ENCODE measurements at regions not wholly inside any gene's neighbourhood (a gene's known extent, or its start where the extent isn't known, plus 50 kb on each side); places are given as distances from the start of the nearest gene placed in this dataset.

DNA sequence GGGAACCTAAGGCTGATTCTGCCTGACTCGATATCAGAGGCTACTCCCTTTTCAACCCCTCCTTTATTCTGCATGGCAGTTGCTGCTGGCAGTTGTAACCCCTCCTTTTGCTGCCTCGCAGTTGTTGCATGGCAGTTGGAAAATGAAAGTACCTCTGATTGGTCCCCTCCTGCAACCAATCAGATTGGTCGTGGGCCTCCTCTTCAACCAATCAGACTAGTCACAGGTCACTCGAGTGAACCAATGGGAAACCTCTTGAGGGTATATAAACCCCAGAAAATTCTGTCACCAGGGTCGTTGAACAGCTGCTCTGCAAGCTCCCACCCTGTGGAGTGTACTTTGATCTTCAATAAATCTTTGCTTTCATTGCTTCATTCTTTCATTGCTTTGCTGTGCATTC is 294.3 kb upstream of the SLC8A1 start:
- no peaks in the 10 kb centered on the region for H3K36me3 ChIP-seq (ENCODE audit: insufficient read depth, low read length)
- H3K27ac ChIP-seq (ENCODE audit: low read depth, low read length), result no peak overlapping the region
- H3K4me2 ChIP-seq (ENCODE audit: low read length), result no peak overlapping the region
- H3K79me2 ChIP-seq (ENCODE audit: insufficient read depth, low read length), result no peaks in the 10 kb centered on the region
- FAIRE-seq (no peak), DNase-seq (ENCODE audit: low read depth) (no peak)
- no peak for TF ChIP-seq EZH2 (IDR thresholded peaks at IDR 0.05; ENCODE audit: insufficient read depth, low read length)
- TF ChIP-seq, protein P1, sequence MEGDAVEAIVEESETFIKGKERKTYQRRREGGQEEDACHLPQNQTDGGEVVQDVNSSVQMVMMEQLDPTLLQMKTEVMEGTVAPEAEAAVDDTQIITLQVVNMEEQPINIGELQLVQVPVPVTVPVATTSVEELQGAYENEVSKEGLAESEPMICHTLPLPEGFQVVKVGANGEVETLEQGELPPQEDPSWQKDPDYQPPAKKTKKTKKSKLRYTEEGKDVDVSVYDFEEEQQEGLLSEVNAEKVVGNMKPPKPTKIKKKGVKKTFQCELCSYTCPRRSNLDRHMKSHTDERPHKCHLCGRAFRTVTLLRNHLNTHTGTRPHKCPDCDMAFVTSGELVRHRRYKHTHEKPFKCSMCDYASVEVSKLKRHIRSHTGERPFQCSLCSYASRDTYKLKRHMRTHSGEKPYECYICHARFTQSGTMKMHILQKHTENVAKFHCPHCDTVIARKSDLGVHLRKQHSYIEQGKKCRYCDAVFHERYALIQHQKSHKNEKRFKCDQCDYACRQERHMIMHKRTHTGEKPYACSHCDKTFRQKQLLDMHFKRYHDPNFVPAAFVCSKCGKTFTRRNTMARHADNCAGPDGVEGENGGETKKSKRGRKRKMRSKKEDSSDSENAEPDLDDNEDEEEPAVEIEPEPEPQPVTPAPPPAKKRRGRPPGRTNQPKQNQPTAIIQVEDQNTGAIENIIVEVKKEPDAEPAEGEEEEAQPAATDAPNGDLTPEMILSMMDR (IDR thresholded peaks at IDR 0.05; ENCODE audit: insufficient read depth, low read depth, low read length), result no peak
- no peaks in the 10 kb centered on the region for H3K9me3 Mint-ChIP-seq (ENCODE audit: unreplicated experiment)
- H3K4me1 ChIP-seq (ENCODE audit: insufficient read depth, low read length), result no peaks in the 10 kb centered on the region
- no peak overlapping the region for H3K9ac ChIP-seq (ENCODE audit: low read length)
- H3K4me1 Mint-ChIP-seq (ENCODE audit: low read depth, unreplicated experiment), result no peaks in the 10 kb centered on the region
- no peaks in the 10 kb centered on the region for H4K20me1 ChIP-seq (ENCODE audit: insufficient read depth, low read length)
- H3K27me3 ChIP-seq (ENCODE audit: insufficient read depth, low read length), result no peaks in the 10 kb centered on the region
- no peak overlapping the region for H3K27ac Mint-ChIP-seq (ENCODE audit: unreplicated experiment)
- no peak overlapping the region for H3K4me3 Mint-ChIP-seq (ENCODE audit: unreplicated experiment)
- H2AFZ ChIP-seq (ENCODE audit: low read depth, low read length), result no peak overlapping the region
- H3K9me3 ChIP-seq (ENCODE audit: insufficient read depth, low read depth, low read length), result no peaks in the 10 kb centered on the region
- H3K36me3 Mint-ChIP-seq (ENCODE audit: low read depth, unreplicated experiment), result no peaks in the 10 kb centered on the region
- H3K4me3 ChIP-seq (ENCODE audit: insufficient read depth, low read depth, low read length), result no peak overlapping the region
- no peaks in the 10 kb centered on the region for H3K27me3 Mint-ChIP-seq (ENCODE audit: low read depth, unreplicated experiment)

DNA sequence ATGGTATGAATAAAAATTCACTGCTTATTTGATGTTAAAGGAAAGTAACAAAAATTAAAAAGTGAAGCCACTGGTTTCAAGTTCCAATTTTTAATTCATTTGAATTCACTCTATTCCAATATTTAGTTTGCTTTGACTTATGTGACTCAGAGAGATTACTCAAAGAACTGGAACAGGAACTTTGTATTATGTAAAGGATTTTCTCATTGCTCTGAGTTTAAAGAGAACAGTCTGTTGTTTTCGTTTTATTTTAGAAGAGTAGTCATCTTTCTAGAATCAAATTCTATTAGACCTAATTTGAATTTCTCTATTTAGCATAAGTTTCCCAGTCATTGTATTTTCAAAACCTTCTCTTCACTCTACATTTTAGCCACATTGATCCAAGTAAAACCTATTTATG is 300.1 kb upstream of the SLC8A1 start:
- no peak overlapping the region for H2AFZ ChIP-seq (ENCODE audit: low read depth, low read length)
- H3K4me1 ChIP-seq (ENCODE audit: insufficient read depth, low read length), result no peaks in the 10 kb centered on the region
- Mint-ChIP-seq H3K4me1 (ENCODE audit: low read depth, unreplicated experiment) (no peaks in the 10 kb centered on the region), H3K27ac (ENCODE audit: unreplicated experiment) (no peak overlapping the region), H3K36me3 (ENCODE audit: low read depth, unreplicated experiment) (no peaks in the 10 kb centered on the region), H3K4me3 (ENCODE audit: unreplicated experiment) (no peak overlapping the region), H3K27me3 (ENCODE audit: low read depth, unreplicated experiment) (no peaks in the 10 kb centered on the region), H3K9me3 (ENCODE audit: unreplicated experiment) (no peaks in the 10 kb centered on the region)
- DNase-seq (ENCODE audit: low read depth) (no peak), FAIRE-seq (no peak)
- H3K9ac ChIP-seq (ENCODE audit: low read length), result no peak overlapping the region
- H3K4me3 ChIP-seq (ENCODE audit: insufficient read depth, low read depth, low read length), result no peak overlapping the region
- no peaks in the 10 kb centered on the region for H4K20me1 ChIP-seq (ENCODE audit: insufficient read depth, low read length)
- no peaks in the 10 kb centered on the region for H3K36me3 ChIP-seq (ENCODE audit: insufficient read depth, low read length)
- no peaks in the 10 kb centered on the region for H3K79me2 ChIP-seq (ENCODE audit: insufficient read depth, low read length)
- no peak overlapping the region for H3K4me2 ChIP-seq (ENCODE audit: low read length)
- TF ChIP-seq, protein P1 (IDR thresholded peaks at IDR 0.05; ENCODE audit: insufficient read depth, low read depth, low read length), result no peak
- TF ChIP-seq EZH2 (IDR thresholded peaks at IDR 0.05; ENCODE audit: insufficient read depth, low read length), result no peak
- no peaks in the 10 kb centered on the region for H3K9me3 ChIP-seq (ENCODE audit: insufficient read depth, low read depth, low read length)
- no peaks in the 10 kb centered on the region for H3K27me3 ChIP-seq (ENCODE audit: insufficient read depth, low read length)
- H3K27ac ChIP-seq (ENCODE audit: low read depth, low read length), result no peak overlapping the region

DNA sequence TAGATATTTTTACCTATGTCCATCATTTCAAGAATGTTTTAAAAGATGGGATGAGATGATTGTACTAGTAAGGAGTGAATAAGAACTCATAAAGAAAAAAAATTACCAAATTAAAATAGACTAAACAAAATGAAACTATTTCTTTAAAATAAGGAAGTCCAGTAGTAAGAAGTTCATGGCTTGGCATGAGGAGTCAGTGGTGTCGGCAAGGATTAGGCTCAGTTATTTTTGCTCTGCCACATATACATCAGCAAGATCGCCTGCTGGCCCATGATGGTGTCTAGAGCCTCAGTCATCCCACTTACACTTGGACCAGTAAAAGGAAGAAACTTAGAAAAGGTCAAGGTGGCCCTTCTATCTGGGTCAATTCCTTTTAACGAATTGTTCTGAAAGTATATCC is 300.9 kb upstream of the SLC8A1 start:
- no peak for FAIRE-seq

More for the DNA sequence above, 300.9 kb upstream of the SLC8A1 start:
- Mint-ChIP-seq H3K9me3 (ENCODE audit: unreplicated experiment) (no peaks in the 10 kb centered on the region), H3K36me3 (ENCODE audit: low read depth, unreplicated experiment) (no peaks in the 10 kb centered on the region), H3K27ac (ENCODE audit: unreplicated experiment) (no peak overlapping the region), H3K4me1 (ENCODE audit: low read depth, unreplicated experiment) (no peaks in the 10 kb centered on the region), H3K4me3 (ENCODE audit: unreplicated experiment) (no peak overlapping the region), H3K27me3 (ENCODE audit: low read depth, unreplicated experiment) (no peaks in the 10 kb centered on the region)
- no peaks in the 10 kb centered on the region for H3K79me2 ChIP-seq (ENCODE audit: insufficient read depth, low read length)
- H3K9me3 ChIP-seq (ENCODE audit: insufficient read depth, low read depth, low read length), result no peaks in the 10 kb centered on the region
- no peaks in the 10 kb centered on the region for H3K4me1 ChIP-seq (ENCODE audit: insufficient read depth, low read length)
- no peak overlapping the region for H2AFZ ChIP-seq (ENCODE audit: low read depth, low read length)
- no peaks in the 10 kb centered on the region for H3K27me3 ChIP-seq (ENCODE audit: insufficient read depth, low read length)
- no peak overlapping the region for H3K9ac ChIP-seq (ENCODE audit: low read length)
- H3K36me3 ChIP-seq (ENCODE audit: insufficient read depth, low read length), result no peaks in the 10 kb centered on the region
- H3K4me2 ChIP-seq (ENCODE audit: low read length), result no peak overlapping the region
- no peaks in the 10 kb centered on the region for H4K20me1 ChIP-seq (ENCODE audit: insufficient read depth, low read length)
- no peak overlapping the region for H3K4me3 ChIP-seq (ENCODE audit: insufficient read depth, low read depth, low read length)
- no peak for DNase-seq (ENCODE audit: low read depth)
- no peak overlapping the region for H3K27ac ChIP-seq (ENCODE audit: low read depth, low read length)
- TF ChIP-seq EZH2 (IDR thresholded peaks at IDR 0.05; ENCODE audit: insufficient read depth, low read length), result no peak
- TF ChIP-seq, protein P1 (IDR thresholded peaks at IDR 0.05; ENCODE audit: insufficient read depth, low read depth, low read length), result no peak

All from astrocyte (in vitro differentiated cells and primary cell).